Activated CD4-positive, alpha-beta T cell treated with anti-CD3 and anti-CD28 coated beads, Interleukin-2, amount 50 U/mL, for 1 hour (primary cell): ENCODE measurements at regions not wholly inside any gene's neighbourhood (a gene's known extent, or its start where the extent isn't known, plus 50 kb on each side); places are given as distances from the start of the nearest gene placed in this dataset.

Experiments used
- DNase-seq: peaks from one replicate; pipeline ENCODE4 v3.0.0-alpha.2; 2020

- DNase-seq = no peak
Observed at GRCh38 chr2:134089454-134089853, 164.4 kb upstream of the MGAT5 start.

- DNase-seq = no peak
Observed at GRCh38 chr2:134097740-134098139, 156.1 kb upstream of the MGAT5 start.

GRCh38 chr2:134098321-134098720 is 155.6 kb upstream of the MGAT5 start:
- no peak for DNase-seq

- DNase-seq = no peak
Observed at GRCh38 chr2:134099273-134099672, 154.6 kb upstream of the MGAT5 start.

GRCh38 chr2:134103196-134103595 is 150.7 kb upstream of the MGAT5 start:
- DNase-seq = no peak

- no peak for DNase-seq
Observed at GRCh38 chr2:134104754-134105153, 149.1 kb upstream of the MGAT5 start.

GRCh38 chr2:134107402-134107801 is 146.5 kb upstream of the MGAT5 start:
- no peak for DNase-seq

GRCh38 chr2:134108113-134108512 is 145.8 kb upstream of the MGAT5 start:
- no peak for DNase-seq

- DNase-seq = no peak
Observed at GRCh38 chr2:134109246-134109645, 144.6 kb upstream of the MGAT5 start.

GRCh38 chr2:134109725-134110124 is 144.1 kb upstream of the MGAT5 start:
- DNase-seq = no peak

- no peak for DNase-seq
Observed at GRCh38 chr2:134110532-134110931, 143.3 kb upstream of the MGAT5 start.

GRCh38 chr2:134117676-134118075 is 136.2 kb upstream of the MGAT5 start:
- no peak for DNase-seq

GRCh38 chr2:134118279-134119116 is 135.4 kb upstream of the MGAT5 start:
- peak; percentile 84 for DNase-seq

GRCh38 chr2:134119117-134119712 is 134.7 kb upstream of the MGAT5 start:
- no peak for DNase-seq

GRCh38 chr2:134119713-134120405 is 134.0 kb upstream of the MGAT5 start:
- DNase-seq = peak; percentile 80

GRCh38 chr2:134120406-134120732 is 133.5 kb upstream of the MGAT5 start:
- peak; percentile 10 for DNase-seq

GRCh38 chr2:134120733-134121630 is 132.9 kb upstream of the MGAT5 start:
- DNase-seq = peak; percentile 53

- DNase-seq = peak; percentile 21
Observed at GRCh38 chr2:134122610-134123009, 131.3 kb upstream of the MGAT5 start.

GRCh38 chr2:134123332-134123731 is 130.5 kb upstream of the MGAT5 start:
- DNase-seq = no peak

GRCh38 chr2:134124047-134124753 is 129.7 kb upstream of the MGAT5 start:
- no peak for DNase-seq

GRCh38 chr2:134127496-134127895 is 126.4 kb upstream of the MGAT5 start:
- DNase-seq = peak; percentile 52

GRCh38 chr2:134128746-134129145 is 125.1 kb upstream of the MGAT5 start:
- DNase-seq = no peak
